H1 (cell line): ENCODE measurements at regions not wholly inside any gene's neighbourhood (a gene's known extent, or its start where the extent isn't known, plus 50 kb on each side); places are given as distances from the start of the nearest gene placed in this dataset.

ENCODE experiments used
- CTCF ChIP-seq, 3 experiments: IDR thresholded peaks; 1 replicate in 2 of 3; 2 replicates in 1 of 3; pipeline versions ENCODE4 v1.5.1 to v1.6.1; 2011; ENCODE audit warnings: low read length in 3 of 3, mild to moderate bottlenecking in 3 of 3, inconsistent platforms in 2 of 3, low read depth in 1 of 3, moderate library complexity in 1 of 3; ENCODE audit not compliant: insufficient read depth in 1 of 3; ENCODE audit errors: control extremely low read depth in 1 of 3
- MAFK ChIP-seq: IDR thresholded peaks from 2 replicates; pipeline ENCODE4 v1.6.1; 2012; ENCODE audit warnings: low read depth, mild to moderate bottlenecking, improper control_type of control experiment, low read length
- POLR2A ChIP-seq, 2 experiments: IDR thresholded peaks; 1 replicate in 1 of 2; 2 replicates in 1 of 2; pipeline ENCODE4 v1.6.1; 2011; ENCODE audit warnings: low read depth in 2 of 2, low read length in 2 of 2, mild to moderate bottlenecking in 2 of 2; ENCODE audit errors: control extremely low read depth in 1 of 2
- TCF12 ChIP-seq: IDR thresholded peaks from 2 replicates; pipeline ENCODE4 v1.6.1; 2011; ENCODE audit warnings: low read depth, mild to moderate bottlenecking, low read length
- USF2 ChIP-seq: IDR thresholded peaks from 2 replicates; pipeline ENCODE4 v1.6.1; 2011; ENCODE audit warnings: low read length, improper control_type of control experiment

GRCh38 chr5:135195270-135195608, 161.2 kb upstream of the PITX1 start:
- TF ChIP-seq POLR2A (IDR thresholded peaks at IDR 0.05; ENCODE audit: control extremely low read depth in 1 of 2, low read depth in 2 of 2, low read length in 2 of 2) (no peak), TCF12 (no peak), MAFK (no peak), CTCF (IDR thresholded peaks at IDR 0.05; ENCODE audit: control extremely low read depth in 1 of 3, insufficient read depth in 1 of 3, low read depth in 1 of 3, low read length in 3 of 3) (no peak), USF2 (no peak)
